Stomach (tissue), 4 donors: ENCODE measurements at regions not wholly inside any gene's neighbourhood (a gene's known extent, or its start where the extent isn't known, plus 50 kb on each side); places are given as distances from the start of the nearest gene placed in this dataset.

Experiments used
- POLR2A ChIP-seq, 4 donors: fragments of 450-650 bp; IDR thresholded peaks; one replicate each; pipeline ENCODE4 v1.6.1; 2016; ENCODE audit warnings: antibody characterized with exemption in 4 of 4, control low read depth in 2 of 4, mild to moderate bottlenecking in 1 of 4, moderate library complexity in 1 of 4
- TF ChIP-seq, protein P1 (sequence below), 7 experiments: fragments of 450-650 bp in 4 of 7; fragments of 200-600 bp in 3 of 7; sonication (generic) in 3 of 7; IDR thresholded peaks; one replicate each; pipeline ENCODE4 v1.5.1; 2016 to 2019; ENCODE audit warnings: antibody characterized with exemption in 7 of 7, control low read depth in 2 of 7, mild to moderate bottlenecking in 1 of 7

DNA sequence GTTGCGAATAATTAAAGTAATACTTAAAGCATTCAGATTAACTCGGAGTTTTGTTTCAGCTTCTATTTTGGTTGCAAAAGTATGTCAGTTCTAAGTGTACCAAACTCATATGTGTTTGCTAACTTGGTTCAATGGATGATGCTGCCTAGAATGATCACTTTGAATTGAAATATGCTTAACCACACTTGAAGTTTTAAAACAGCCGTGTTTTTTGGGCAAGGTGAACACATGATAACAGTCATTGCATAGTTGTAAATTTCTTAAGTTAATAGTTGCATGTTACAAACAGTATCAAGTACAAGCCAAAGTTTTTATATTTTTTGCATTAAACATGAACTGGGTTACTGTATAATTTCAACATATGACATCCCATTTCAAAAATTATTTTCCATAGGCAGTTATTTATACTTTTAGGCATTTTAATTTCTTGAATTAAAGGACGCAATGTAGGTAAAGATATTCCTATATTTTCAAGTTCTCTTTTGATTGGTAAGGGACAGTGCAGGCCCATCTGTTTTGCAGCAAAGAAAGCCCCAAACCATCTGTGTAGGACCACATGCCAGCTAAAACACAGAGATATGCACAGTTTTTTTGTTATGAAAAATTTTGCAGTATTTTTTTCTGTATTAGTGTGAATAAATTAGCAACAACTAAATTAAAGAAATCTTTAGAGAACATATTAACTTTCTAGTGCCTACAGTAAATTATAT is 575.5 kb downstream of the PRKD1 start:
- TF ChIP-seq, protein P1, sequence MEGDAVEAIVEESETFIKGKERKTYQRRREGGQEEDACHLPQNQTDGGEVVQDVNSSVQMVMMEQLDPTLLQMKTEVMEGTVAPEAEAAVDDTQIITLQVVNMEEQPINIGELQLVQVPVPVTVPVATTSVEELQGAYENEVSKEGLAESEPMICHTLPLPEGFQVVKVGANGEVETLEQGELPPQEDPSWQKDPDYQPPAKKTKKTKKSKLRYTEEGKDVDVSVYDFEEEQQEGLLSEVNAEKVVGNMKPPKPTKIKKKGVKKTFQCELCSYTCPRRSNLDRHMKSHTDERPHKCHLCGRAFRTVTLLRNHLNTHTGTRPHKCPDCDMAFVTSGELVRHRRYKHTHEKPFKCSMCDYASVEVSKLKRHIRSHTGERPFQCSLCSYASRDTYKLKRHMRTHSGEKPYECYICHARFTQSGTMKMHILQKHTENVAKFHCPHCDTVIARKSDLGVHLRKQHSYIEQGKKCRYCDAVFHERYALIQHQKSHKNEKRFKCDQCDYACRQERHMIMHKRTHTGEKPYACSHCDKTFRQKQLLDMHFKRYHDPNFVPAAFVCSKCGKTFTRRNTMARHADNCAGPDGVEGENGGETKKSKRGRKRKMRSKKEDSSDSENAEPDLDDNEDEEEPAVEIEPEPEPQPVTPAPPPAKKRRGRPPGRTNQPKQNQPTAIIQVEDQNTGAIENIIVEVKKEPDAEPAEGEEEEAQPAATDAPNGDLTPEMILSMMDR (IDR thresholded peaks at IDR 0.05), result no peak
- no peak for TF ChIP-seq POLR2A (IDR thresholded peaks at IDR 0.05)
